Upper lobe of left lung (tissue), 6 donors: ENCODE measurements at regions not wholly inside any gene's neighbourhood (a gene's known extent, or its start where the extent isn't known, plus 50 kb on each side); places are given as distances from the start of the nearest gene placed in this dataset.
A peak's percentile ranks its signal among the peaks of the same experiment; 100 is the strongest.
"Not testable (repeated sequence)": the region's sequence is repeated elsewhere in the genome, so short reads cannot be mapped to it uniquely, and the experiment has no call there.

ENCODE experiments used
- ATAC-seq, 2 donors: fragments of 200-7000 bp; cut with Tn5 transposase; one replicate each; pipeline ENCODE4 v1.9.1; 2022; ENCODE audit warnings: mild to moderate bottlenecking in 2 of 2, moderate library complexity in 2 of 2; ENCODE audit not compliant: low FRiP score in 2 of 2
- DNase-seq, 2 donors: peaks; one replicate each; pipeline ENCODE4 v3.0.0-alpha.2; 2019 to 2020
- H3K27ac ChIP-seq, 4 donors: fragments of 200-600 bp; sonication (generic); one replicate each; pipeline ENCODE4 v1.5.1; 2016 to 2019
- H3K27me3 ChIP-seq, 4 donors: fragments of 200-600 bp; sonication (generic); one replicate each; pipeline ENCODE4 v1.5.1; 2017 to 2019
- H3K36me3 ChIP-seq, 4 donors: fragments of 200-600 bp; sonication (generic); one replicate each; pipeline ENCODE4 v1.5.1; 2016 to 2019
- H3K4me1 ChIP-seq, 4 donors: fragments of 200-600 bp; sonication (generic); one replicate each; pipeline ENCODE4 v1.5.1; 2018 to 2019
- H3K4me3 ChIP-seq, 4 donors: fragments of 200-600 bp; sonication (generic); one replicate each; pipeline ENCODE4 v1.5.1; 2017 to 2019; ENCODE audit warnings: mild to moderate bottlenecking in 2 of 4, moderate library complexity in 1 of 4
- H3K9me3 ChIP-seq, 4 donors: fragments of 200-600 bp; sonication (generic); one replicate each; pipeline ENCODE4 v1.5.1; 2018 to 2019
- WGBS, 2 donors: methylation state at CpG; one replicate each; pipeline ENCODE4 v1.1.5; 2017 to 2018; 5-methylcytosine and 5-hydroxymethylcytosine counted together
- donor health status: DM: no; HTN: no; CAD: no; lungs with moderate emphysema.
- donor health status: DM: no; HTN: yes; CAD: no; lungs with severe emphysema.

DNA sequence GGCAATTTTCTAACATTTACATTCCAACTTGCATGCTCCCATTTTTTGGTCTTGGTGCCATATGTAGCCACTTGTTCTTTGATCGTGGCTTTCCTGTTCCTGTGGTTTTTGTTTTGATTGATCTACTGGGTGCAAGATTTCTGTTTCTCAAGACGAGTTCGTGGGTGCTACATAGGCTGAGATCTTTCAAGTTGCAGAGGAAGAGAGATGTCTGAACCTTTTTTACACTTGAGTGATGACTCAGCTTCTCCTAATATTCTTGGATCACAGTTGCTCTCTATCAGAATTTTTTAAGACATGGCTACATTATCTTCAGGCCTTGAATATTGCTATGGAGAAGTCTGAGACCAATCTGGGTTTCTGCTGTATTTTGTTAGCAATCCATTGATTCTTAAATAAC is 85.1 kb downstream of the SRGAP2 start:
- not testable (repeated sequence) for H3K4me3 ChIP-seq, H3K9me3 ChIP-seq, H3K4me1 ChIP-seq, H3K27me3 ChIP-seq, DNase-seq, H3K36me3 ChIP-seq, H3K27ac ChIP-seq
- ATAC-seq: peak in 1 of 2 donors; percentile 68
- WGBS, 2 donors: no CpG with 5 or more reads among the region's 3 CpGs

GRCh38 chr1:206297145-206298031 is 94.0 kb downstream of the SRGAP2 start:
- DNase-seq, H3K4me3 ChIP-seq, H3K9me3 ChIP-seq, H3K27ac ChIP-seq, H3K27me3 ChIP-seq, H3K36me3 ChIP-seq, H3K4me1 ChIP-seq: not testable (repeated sequence)
- ATAC-seq: peak in 1 of 2 donors; percentile 39
- no CpG with 5 or more reads among the region's 5 CpGs for WGBS, 2 donors

GRCh38 chr1:206298032-206298392 is 94.7 kb downstream of the SRGAP2 start:
- ATAC-seq: peak in 1 of 2 donors; percentile 25
- WGBS, 2 donors: 57% methylated on average over 1 of the region's 4 CpGs; no CpG with 5 or more reads in 1 of the 2 donors
- H3K4me3 ChIP-seq, H3K4me1 ChIP-seq, H3K27ac ChIP-seq, H3K36me3 ChIP-seq, H3K27me3 ChIP-seq, DNase-seq, H3K9me3 ChIP-seq: not testable (repeated sequence)

DNA sequence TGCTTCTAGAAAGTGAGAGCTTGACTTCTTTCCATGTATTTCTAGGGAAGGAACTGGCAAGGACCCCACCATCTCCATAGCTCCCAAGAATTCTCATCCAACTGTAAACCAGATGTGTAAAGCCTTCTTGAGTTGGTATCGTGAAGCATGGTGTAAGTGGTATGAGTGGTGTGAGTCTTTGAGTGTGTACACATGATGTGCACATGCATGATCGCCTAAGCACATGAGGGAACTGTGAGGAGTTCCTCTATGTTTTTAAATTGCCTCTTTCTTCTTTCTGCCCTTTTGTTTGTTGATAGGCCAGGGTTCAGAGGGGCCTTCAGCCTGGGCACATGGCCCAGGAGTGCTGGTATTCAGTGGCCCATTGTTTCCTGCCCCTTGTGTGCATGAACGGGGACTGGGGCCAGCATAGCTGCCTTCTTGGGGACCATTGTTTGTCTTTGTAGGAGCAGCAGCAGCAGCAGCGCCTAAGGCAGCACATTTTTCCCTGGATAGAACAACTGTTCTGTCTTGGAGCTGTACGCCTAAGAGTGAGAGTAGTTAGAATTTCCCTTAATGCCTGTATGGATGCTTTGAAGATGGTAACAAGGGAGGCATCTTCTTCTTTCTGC is 95.9 kb downstream of the SRGAP2 start:
- not testable (repeated sequence) for H3K36me3 ChIP-seq, DNase-seq, H3K4me1 ChIP-seq, H3K27ac ChIP-seq, H3K27me3 ChIP-seq, H3K9me3 ChIP-seq, ATAC-seq, H3K4me3 ChIP-seq
- 90% methylated on average over 2 of the region's 5 CpGs; no CpG with 5 or more reads in 1 of the 2 donors for WGBS, 2 donors

- WGBS, 2 donors: no CpG with 5 or more reads among the region's 2 CpGs
- not testable (repeated sequence) for H3K36me3 ChIP-seq, H3K27me3 ChIP-seq, DNase-seq, H3K4me1 ChIP-seq, H3K27ac ChIP-seq, H3K9me3 ChIP-seq, H3K4me3 ChIP-seq
- ATAC-seq: peak; percentile 26 to 59
These were observed 96.6 kb downstream of the SRGAP2 start for GRCh38 chr1:206299942-206300341.

GRCh38 chr1:206302056-206302455 is 98.7 kb downstream of the SRGAP2 start:
- H3K27ac ChIP-seq, H3K4me3 ChIP-seq, H3K36me3 ChIP-seq, H3K27me3 ChIP-seq, H3K4me1 ChIP-seq, H3K9me3 ChIP-seq, DNase-seq: not testable (repeated sequence)
- ATAC-seq: peak in 1 of 2 donors; percentile 51
- no CpG with 5 or more reads among the region's 1 CpG for WGBS, 2 donors

DNA sequence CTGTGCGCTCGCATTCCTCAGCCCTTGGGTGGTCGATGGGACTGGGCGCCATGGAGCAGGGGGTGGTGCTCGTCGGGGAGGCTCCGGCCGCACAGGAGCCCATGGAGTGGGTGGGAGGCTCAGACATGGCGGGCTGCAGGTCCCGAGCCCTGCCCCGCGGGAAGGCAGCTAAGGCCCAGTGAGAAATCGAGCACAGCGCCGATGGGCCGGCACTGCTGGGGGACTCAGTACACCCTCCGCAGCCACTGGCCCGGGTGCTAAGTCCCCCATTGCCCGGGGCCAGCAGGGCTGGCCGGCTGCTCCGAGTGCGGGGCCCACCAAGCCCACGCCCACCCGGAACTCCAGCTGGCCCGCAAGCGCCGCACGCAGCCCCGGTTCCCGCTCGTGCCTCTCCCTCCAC is 104.1 kb downstream of the SRGAP2 start:
- WGBS, 2 donors: 80 to 100% methylated on average over 2 to 7 of the region's 31 CpGs
- not testable (repeated sequence) for H3K4me3 ChIP-seq, H3K27me3 ChIP-seq, H3K27ac ChIP-seq, H3K36me3 ChIP-seq, ATAC-seq, H3K9me3 ChIP-seq, H3K4me1 ChIP-seq
- peak in 1 of 2 donors; percentile 24 for DNase-seq

DNA sequence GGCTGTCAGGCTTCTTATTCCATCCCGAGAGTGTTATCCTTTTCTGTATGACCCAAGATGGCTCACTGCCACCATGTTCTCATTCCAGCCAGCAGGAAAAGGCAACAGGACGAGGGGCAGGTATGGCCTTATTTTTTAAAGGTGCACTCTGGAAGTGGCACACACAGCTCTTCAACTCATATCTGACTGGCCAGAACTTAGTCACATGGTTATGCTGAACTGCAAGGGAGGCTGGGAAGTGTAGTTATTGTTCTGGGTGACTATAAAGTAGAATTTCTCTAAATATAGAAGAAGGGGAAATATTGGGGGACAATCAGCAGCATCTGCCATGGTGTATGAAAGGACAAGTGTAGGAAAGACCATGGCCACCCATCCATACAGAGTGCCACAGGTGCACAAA is 107.6 kb downstream of the SRGAP2 start:
- not testable (repeated sequence) for H3K4me3 ChIP-seq, H3K9me3 ChIP-seq, H3K4me1 ChIP-seq, H3K36me3 ChIP-seq, H3K27ac ChIP-seq, H3K27me3 ChIP-seq, ATAC-seq, DNase-seq
- no CpG with 5 or more reads among the region's 2 CpGs for whole genome bisulfite sequencing, 2 donors

DNA sequence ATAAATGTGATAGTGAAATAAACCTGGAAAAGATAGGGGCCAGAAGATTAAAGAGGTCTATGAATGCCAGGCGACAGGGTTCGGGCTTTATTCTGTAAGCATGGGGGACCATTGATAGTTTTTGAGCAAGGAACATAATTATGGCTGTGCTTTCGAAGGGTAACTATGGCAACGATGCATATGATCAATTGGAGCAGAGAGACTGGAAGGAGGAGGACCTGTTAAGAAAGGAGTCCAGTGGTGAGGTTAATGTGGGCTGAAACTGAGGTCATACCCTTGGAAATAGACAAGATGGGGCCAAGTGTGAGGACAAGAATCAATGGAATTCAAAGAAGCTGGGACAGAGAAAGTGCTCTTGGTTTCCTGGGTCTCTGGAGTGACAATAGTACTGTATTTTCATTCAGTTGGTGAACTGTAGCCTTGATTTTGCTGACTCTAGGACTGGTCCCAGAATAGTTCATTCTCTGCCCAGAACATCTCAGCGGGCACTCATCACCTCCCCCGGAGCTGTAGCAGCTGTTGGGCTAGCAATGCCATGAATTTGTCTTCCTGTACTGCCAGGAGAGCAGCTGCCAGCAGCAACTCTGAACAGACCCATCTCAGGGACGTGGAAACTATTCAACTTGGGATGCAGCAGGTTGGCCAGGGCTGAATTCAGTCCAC is 108.4 kb downstream of the SRGAP2 start:
- not testable (repeated sequence) for H3K36me3 ChIP-seq, H3K4me1 ChIP-seq, H3K4me3 ChIP-seq, H3K27me3 ChIP-seq, H3K9me3 ChIP-seq, DNase-seq, H3K27ac ChIP-seq
- 85% methylated on average over 2 of the region's 7 CpGs for WGBS, 2 donors
- peak in 1 of 2 donors; percentile 41 for ATAC-seq

DNA sequence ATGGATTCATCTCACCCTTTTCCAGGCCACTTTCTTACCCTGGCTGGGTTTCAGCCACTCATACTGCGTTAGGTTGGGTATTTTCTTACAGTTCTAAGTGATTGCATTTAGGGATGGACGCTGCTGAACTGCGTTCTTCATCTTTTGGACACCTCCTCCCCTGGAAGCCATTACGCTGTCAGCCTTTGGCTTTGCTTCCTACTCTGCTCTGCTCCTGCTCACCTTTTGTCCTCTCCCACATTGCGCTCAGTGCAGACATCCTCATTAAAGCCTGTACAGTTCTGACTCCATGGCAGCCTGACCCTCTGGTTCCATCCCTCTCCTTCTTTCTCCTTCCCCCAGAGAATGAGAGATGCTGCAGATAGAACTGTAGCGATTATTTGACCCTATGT is 108.9 kb downstream of the SRGAP2 start:
- not testable (repeated sequence) for DNase-seq, H3K36me3 ChIP-seq, H3K4me1 ChIP-seq, H3K4me3 ChIP-seq, H3K27me3 ChIP-seq, ATAC-seq, H3K27ac ChIP-seq, H3K9me3 ChIP-seq
- 95 to 96% methylated on average over 3 to 4 of the region's 6 CpGs for WGBS, 2 donors

DNA sequence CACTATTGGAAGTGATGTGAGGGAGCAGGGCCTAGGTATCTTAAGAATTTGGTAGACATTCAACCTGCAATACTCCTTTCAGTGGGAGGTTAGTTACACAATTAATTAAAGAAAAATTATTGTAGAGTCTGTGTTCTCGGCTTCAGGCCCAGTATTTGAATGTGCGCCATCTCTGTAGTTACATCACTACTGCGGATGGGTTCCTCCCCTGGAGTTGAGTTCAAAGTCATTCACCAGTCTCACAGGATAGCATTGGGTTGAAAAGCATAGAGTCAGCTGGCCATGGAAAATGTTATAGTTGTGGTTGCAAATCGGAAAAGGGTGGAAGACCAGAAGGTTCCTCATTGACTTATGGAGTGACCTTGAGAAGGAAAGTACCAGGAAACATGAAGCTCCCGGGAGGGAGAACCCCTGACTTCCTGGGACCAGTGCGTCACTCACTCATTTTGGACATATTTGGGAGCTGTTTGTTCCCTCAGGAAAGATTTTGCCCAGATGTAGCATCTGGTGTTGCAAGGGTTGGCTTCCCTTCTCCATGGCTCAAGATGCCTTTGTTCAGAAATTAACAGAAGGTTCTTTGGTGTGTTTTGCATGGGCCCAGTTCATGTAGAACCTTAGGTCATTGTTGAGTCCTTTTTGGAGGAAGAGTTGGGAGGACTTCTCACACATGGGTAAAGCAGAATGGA is 111.8 kb downstream of the SRGAP2 start:
- peak in 1 of 2 donors; percentile 61 for ATAC-seq
- not testable (repeated sequence) for H3K9me3 ChIP-seq, H3K36me3 ChIP-seq, H3K4me3 ChIP-seq, H3K4me1 ChIP-seq, DNase-seq, H3K27ac ChIP-seq, H3K27me3 ChIP-seq
- no CpG with 5 or more reads among the region's 6 CpGs for WGBS, 2 donors

DNA sequence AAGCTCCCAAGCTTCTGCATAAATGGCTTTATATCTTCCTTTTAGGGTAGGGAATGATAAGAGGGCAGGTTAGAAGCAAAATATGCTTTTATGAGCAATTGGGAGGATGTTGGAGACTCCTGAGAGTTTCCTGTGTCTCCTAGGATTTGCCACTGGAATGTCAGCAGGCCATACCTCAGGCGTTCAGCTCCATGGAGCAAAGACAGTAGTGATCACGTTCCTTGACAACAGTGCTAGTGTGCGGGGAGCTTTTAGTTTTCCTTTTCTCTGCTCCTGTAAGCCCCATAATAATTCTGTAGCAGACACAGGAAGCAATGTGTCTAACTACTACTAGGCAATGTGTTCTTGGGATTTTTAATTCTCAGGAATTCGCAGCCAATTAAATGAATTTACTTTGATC is 113.6 kb downstream of the SRGAP2 start:
- H3K36me3 ChIP-seq, H3K9me3 ChIP-seq, ATAC-seq, H3K4me3 ChIP-seq, H3K27ac ChIP-seq, H3K27me3 ChIP-seq, H3K4me1 ChIP-seq, DNase-seq: not testable (repeated sequence)
- WGBS, 2 donors: no CpG with 5 or more reads among the region's 4 CpGs
